ENCODE measurements at regions not wholly inside any gene's neighbourhood (a gene's known extent, or its start where the extent isn't known, plus 50 kb on each side); places are given as distances from the start of the nearest gene placed in this dataset.

- H3K4me3 ChIP-seq = no peak overlapping the region
- intact Hi-C loops (cut with DNase I) = no loop called here
- TF ChIP-seq CTCF (IDR thresholded peaks at IDR 0.05) (no peak), EP300 (IDR thresholded peaks at IDR 0.05) (no peak), POLR2AphosphoS5 (IDR thresholded peaks at IDR 0.05) (no peak), POLR2A (IDR thresholded peaks at IDR 0.05) (no peak)
- H3K36me3 ChIP-seq = no peaks in the 10 kb centered on the region
- 42 to 74% methylated on average over 9 of the region's 9 CpGs for WGBS, 2 donors
- no peaks in the 10 kb centered on the region for H3K4me1 ChIP-seq
- H3K9me3 ChIP-seq = no peaks in the 10 kb centered on the region
- H3K27ac ChIP-seq = no peak overlapping the region
- H3K27me3 ChIP-seq = peaks cover 0 to 33% (median 0%) of the 10 kb centered on the region in 3 donors
- peak; percentile 39 for DNase-seq
Measured at GRCh38 chr4:8672486-8672885, 79.9 kb downstream of the CPZ start.

- Histone ChIP-seq H3K36me3 (no peaks in the 10 kb centered on the region), H3K27ac (no peak overlapping the region), H3K27me3 (peaks cover 0 to 33% (median 0%) of the 10 kb centered on the region in 3 donors), H3K4me3 (no peak overlapping the region), H3K9me3 (no peaks in the 10 kb centered on the region), H3K4me1 (no peaks in the 10 kb centered on the region)
- 61 to 68% methylated on average over 10 of the region's 10 CpGs for WGBS, 2 donors
- DNase-seq = peak; percentile 24
- no peak for TF ChIP-seq CTCF (IDR thresholded peaks at IDR 0.05)
- TF ChIP-seq EP300 (IDR thresholded peaks at IDR 0.05) = no peak
- TF ChIP-seq POLR2AphosphoS5 (IDR thresholded peaks at IDR 0.05) = no peak
- TF ChIP-seq POLR2A (IDR thresholded peaks at IDR 0.05) = no peak
- intact Hi-C loops (cut with DNase I) = no loop called here
Measured at GRCh38 chr4:8671712-8672290, 79.2 kb downstream of the CPZ start.
